GM18909 (cell line): ENCODE measurements at regions not wholly inside any gene's neighbourhood (a gene's known extent, or its start where the extent isn't known, plus 50 kb on each side); places are given as distances from the start of the nearest gene placed in this dataset.

Experiments used
- ATAC-seq: cut with Tn5 transposase; IDR thresholded peaks from one replicate; pipeline ENCODE4 v1.9.1; 2021; ENCODE audit warnings: mild to moderate bottlenecking; ENCODE audit not compliant: unreplicated experiment, poor library complexity

GRCh38 chr12:19038209-19038608 lies 91.3 kb upstream of the PLEKHA5 start:
- ATAC-seq, result no peak

- no peak for ATAC-seq
These were observed 90.0 kb upstream of the PLEKHA5 start for GRCh38 chr12:19039515-19039914.

GRCh38 chr12:19042221-19042620 lies 87.3 kb upstream of the PLEKHA5 start:
- ATAC-seq, result no peak

- ATAC-seq, result no peak
These were observed 85.1 kb upstream of the PLEKHA5 start for GRCh38 chr12:19044430-19044829.

- no peak for ATAC-seq
These were observed 84.6 kb upstream of the PLEKHA5 start for GRCh38 chr12:19044891-19045290.

GRCh38 chr12:19045426-19045825 lies 84.1 kb upstream of the PLEKHA5 start:
- ATAC-seq, result no peak

- ATAC-seq, result no peak
These were observed 80.6 kb upstream of the PLEKHA5 start for GRCh38 chr12:19048943-19049342.

- no peak for ATAC-seq
These were observed 76.8 kb upstream of the PLEKHA5 start for GRCh38 chr12:19052689-19053088.

- no peak for ATAC-seq
These were observed 76.3 kb upstream of the PLEKHA5 start for GRCh38 chr12:19053218-19053617.

- ATAC-seq, result no peak
These were observed 75.5 kb upstream of the PLEKHA5 start for GRCh38 chr12:19054035-19054434.

- ATAC-seq, result no peak
These were observed 73.9 kb upstream of the PLEKHA5 start for GRCh38 chr12:19055589-19055988.

GRCh38 chr12:19058235-19059021 lies 71.1 kb upstream of the PLEKHA5 start:
- no peak for ATAC-seq

GRCh38 chr12:19064713-19065112 lies 64.8 kb upstream of the PLEKHA5 start:
- ATAC-seq, result no peak

GRCh38 chr12:19065223-19065622 lies 64.3 kb upstream of the PLEKHA5 start:
- no peak for ATAC-seq

- ATAC-seq, result no peak
These were observed 63.7 kb upstream of the PLEKHA5 start for GRCh38 chr12:19065871-19066270.

- ATAC-seq, result no peak
These were observed 63.0 kb upstream of the PLEKHA5 start for GRCh38 chr12:19066475-19067001.

GRCh38 chr12:19068137-19068536 lies 61.4 kb upstream of the PLEKHA5 start:
- no peak for ATAC-seq

GRCh38 chr12:19070341-19070740 lies 59.2 kb upstream of the PLEKHA5 start:
- no peak for ATAC-seq

GRCh38 chr12:19074700-19075099 lies 54.8 kb upstream of the PLEKHA5 start:
- no peak for ATAC-seq

GRCh38 chr12:19075711-19076340 lies 53.7 kb upstream of the PLEKHA5 start:
- ATAC-seq, result no peak
